ENCODE measurements at regions not wholly inside any gene's neighbourhood (a gene's known extent, or its start where the extent isn't known, plus 50 kb on each side); places are given as distances from the start of the nearest gene placed in this dataset.

DNA sequence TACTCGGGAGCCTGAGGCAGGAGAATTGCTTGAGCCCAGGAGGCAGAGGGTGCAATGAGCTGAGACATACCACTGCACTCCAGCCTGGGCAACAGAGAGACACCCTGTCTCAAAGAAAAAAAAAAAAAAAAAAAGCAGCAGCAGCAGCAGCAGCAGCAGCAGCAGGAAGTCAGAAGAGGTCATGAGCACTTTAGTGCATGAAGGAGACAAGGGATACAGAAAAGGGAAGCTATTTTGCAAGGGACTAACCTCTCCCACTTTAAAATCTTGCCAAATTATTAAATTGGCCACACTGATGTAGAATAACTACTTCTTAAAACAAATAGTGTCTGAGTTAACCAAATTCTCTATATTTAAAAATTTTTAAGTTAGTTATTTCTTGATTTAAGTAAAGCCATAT lies 113.4 kb upstream of the PDE1A start:
- no peak for DNase-seq (ENCODE audit: low read depth)
- no peak overlapping the region for H3K4me3 ChIP-seq (ENCODE audit: low read depth, low read length)
- TF ChIP-seq, protein P1, sequence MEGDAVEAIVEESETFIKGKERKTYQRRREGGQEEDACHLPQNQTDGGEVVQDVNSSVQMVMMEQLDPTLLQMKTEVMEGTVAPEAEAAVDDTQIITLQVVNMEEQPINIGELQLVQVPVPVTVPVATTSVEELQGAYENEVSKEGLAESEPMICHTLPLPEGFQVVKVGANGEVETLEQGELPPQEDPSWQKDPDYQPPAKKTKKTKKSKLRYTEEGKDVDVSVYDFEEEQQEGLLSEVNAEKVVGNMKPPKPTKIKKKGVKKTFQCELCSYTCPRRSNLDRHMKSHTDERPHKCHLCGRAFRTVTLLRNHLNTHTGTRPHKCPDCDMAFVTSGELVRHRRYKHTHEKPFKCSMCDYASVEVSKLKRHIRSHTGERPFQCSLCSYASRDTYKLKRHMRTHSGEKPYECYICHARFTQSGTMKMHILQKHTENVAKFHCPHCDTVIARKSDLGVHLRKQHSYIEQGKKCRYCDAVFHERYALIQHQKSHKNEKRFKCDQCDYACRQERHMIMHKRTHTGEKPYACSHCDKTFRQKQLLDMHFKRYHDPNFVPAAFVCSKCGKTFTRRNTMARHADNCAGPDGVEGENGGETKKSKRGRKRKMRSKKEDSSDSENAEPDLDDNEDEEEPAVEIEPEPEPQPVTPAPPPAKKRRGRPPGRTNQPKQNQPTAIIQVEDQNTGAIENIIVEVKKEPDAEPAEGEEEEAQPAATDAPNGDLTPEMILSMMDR (IDR thresholded peaks at IDR 0.05; ENCODE audit: insufficient read depth, low read depth, low read length): no peak

DNA sequence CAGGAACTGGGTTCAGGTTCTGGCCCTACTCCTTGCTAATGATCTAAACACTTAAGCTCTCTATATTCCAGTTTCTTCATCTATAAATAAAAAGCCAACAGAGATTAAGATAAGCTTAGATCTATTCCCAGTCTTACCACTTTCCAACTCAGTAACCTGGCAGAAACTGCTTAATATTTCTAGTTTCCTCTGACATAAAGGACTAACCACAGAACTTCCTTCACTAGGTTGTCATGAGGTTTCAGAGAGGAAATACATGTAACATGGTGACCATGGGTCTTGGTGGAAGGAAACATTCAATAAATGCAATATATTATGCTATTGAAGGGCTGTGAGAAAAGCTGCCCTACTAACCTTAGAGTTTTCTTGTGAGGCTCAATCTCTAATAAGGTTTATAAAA lies 114.4 kb upstream of the PDE1A start:
- no peak overlapping the region for H3K4me3 ChIP-seq (ENCODE audit: low read depth, low read length)
- TF ChIP-seq, protein P1 (IDR thresholded peaks at IDR 0.05; ENCODE audit: insufficient read depth, low read depth, low read length): no peak
- no peak for DNase-seq (ENCODE audit: low read depth)

DNA sequence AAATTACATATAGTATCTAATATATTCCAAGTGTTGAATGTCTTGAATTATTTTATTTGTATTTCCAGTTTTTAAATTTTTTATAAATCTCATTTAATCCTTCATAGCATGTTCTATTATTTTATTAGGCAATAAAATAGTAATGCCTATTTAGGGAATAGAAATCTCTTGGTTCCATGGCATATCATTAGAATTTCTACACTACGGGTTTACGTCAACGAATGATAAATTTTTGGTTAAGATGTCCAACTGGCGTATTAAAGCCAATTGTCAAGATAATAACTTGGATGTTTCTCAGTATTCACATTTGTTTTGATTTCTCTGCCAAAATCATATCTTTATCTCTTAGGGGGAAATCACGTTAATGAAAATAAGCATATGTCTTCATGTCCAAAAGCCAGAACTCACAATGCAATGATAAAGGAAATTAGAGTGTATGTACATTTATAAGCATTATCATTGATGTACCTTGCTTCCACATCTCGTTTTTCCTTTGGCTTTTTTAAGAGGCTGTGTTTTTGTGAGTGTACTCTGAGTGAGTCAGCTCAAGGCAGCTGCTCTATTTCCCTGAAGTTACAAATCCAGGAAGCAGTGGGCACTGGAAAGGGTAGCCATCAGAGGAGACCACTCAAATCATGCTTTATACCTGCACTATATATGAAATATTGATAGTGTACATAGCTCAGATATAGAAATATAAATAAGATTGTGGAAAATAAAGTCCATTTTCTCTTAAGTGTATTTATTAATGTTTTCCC lies 115.8 kb upstream of the PDE1A start:
- TF ChIP-seq, protein P1 (IDR thresholded peaks at IDR 0.05; ENCODE audit: insufficient read depth, low read depth, low read length): no peak
- peak; percentile 16 for DNase-seq (ENCODE audit: low read depth)
- no peak overlapping the region for H3K4me3 ChIP-seq (ENCODE audit: low read depth, low read length)

DNA sequence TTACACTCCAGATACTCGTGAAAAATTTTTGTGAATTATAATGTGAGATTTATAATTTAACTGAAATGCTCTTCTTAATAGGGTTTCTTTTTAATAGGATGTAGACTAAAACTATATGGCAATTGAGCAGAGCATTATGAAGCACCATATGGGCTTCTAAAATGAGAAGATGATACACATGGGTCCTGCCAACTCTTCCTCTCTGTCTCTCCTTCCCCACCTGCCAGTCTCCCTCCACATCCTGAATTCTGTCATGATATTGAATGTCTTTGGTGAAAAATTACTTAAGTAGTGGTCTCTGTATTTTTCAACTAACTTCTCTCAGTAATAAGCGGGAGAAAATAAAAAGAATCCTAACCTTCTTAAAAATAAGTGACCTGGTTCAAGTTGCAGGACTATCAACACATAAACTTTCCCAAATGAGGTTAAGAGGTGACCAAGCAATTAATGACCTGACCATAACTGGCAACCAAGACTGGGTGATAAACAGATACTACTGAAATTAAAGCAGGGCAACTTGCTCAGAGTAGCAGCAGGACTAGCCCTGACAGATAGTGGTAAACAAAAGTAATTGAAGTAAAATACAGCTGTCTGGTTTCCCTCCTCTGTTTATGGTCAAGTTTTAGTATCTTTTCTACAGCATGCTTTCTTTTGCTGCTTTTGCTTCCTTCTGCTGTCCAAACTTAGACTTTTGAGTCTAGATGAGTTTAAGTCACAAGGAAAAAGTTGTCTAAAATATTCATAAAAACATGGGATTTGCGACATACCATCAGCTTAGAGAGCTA lies 117.1 kb upstream of the PDE1A start:
- no peak overlapping the region for H3K4me3 ChIP-seq (ENCODE audit: low read depth, low read length)
- TF ChIP-seq, protein P1 (IDR thresholded peaks at IDR 0.05; ENCODE audit: insufficient read depth, low read depth, low read length): no peak
- DNase-seq (ENCODE audit: low read depth): peak; percentile 46

DNA sequence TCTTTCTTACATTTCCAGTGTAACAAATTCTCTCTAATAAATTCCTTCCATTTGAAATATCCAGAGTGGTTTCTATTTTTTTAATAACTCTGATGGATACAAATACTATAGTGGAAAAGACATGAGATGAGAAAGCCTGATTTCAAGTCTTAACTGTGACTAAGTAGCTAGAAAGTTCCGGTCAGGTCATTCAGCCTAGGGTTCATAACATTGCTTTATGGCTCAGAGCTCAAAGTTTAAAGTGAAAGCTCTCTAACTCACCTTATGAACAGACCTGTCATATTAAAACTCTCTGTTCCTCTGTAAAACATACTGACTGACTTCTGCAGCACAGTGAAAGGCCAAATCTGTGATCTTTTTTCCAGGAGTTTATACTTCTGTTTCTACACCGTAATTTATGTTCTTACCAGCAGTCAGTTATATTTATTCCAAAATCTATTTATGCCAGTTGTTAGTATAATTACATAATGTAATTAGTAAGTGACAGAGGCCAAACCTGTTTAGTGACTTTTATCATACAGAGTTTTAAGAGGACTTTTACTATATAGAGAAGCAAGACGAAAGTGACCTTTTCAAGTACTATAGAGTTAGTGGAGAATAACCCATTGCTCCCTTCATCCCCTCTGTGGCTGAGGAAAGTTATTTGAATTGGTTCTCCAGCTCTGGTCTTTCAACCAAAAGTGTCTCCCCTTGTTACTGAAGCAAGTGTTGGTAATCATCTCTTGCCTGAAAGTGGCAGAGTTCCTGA lies 118.8 kb upstream of the PDE1A start:
- TF ChIP-seq, protein P1 (IDR thresholded peaks at IDR 0.05; ENCODE audit: insufficient read depth, low read depth, low read length): no peak
- H3K4me3 ChIP-seq (ENCODE audit: low read depth, low read length): no peak overlapping the region
- DNase-seq (ENCODE audit: low read depth): no peak

DNA sequence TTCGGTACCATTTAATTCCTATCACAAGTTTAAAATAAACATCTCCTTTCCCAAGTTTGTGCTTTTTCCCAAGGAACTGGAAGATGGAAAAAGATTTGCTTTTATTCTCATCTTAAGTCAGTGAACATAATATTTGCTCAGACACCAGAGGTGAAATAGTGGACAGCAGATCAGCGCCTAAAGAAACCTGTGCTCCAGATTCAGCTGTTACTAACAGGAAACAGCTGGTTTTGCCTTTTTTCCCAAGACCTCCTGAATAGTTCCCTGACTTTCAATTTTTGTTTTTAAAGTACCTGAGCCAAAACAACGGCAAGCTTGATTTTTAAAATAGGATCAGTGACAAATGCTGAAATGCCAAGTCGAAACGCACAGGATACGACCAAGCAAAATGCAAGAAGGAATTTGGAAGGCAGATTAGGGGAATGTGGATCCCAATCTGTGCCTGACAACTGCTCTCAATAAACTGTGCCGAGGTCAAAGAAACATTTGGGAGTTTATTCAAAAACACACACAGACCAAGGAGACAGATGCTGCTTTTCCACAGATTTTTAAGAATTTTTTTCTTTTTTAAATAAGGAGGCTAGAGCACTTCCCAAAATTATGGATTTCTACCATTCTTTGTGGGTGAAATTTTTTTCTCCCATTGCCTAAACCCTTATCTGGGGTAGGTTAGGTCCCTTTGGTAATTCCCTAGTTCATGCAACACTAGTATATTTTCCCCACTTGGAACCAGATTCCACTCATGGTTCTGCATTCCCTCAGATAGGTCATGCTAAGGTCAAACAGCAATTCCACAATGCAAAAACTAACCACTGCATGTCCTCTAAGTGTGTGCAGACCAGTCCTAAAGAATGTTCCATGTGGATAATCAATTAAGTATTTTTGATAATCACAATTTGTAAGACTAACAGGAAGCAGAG lies 121.5 kb upstream of the PDE1A start:
- TF ChIP-seq, protein P1 (IDR thresholded peaks at IDR 0.05; ENCODE audit: insufficient read depth, low read depth, low read length): no peak
- DNase-seq (ENCODE audit: low read depth): peak; percentile 32
- no peak overlapping the region for H3K4me3 ChIP-seq (ENCODE audit: low read depth, low read length)
